H1 (cell line): ENCODE measurements at regions not wholly inside any gene's neighbourhood (a gene's known extent, or its start where the extent isn't known, plus 50 kb on each side); places are given as distances from the start of the nearest gene placed in this dataset.

Experiments
- CTCF ChIA-PET: fragments of 300-600 bp; sonication (Branson Sonifier 250); formaldehyde crosslinking; loops from one replicate; lab custom pipeline; 2021; ENCODE audit not compliant: partially characterized antibody; lab: Charles Lee
- POLR2A ChIA-PET: fragments of 300-600 bp; sonication (Branson Sonifier 250); formaldehyde crosslinking; loops from one replicate; lab custom pipeline; 2021; ENCODE audit warnings: inconsistent platforms; ENCODE audit not compliant: partially characterized antibody; lab: Charles Lee
- DNase-seq, 2 experiments: peaks; one replicate each; pipeline versions ENCODE4 v3.0.0 to v3.0.0-alpha.2; 2010 to 2022; ENCODE audit warnings: low spot score in 2 of 2, low read depth in 1 of 2, mixed read lengths in 1 of 2
- FAIRE-seq: peaks from 2 replicates; lab custom pipeline; 2011; peaks lifted over from hg19 to GRCh38; lab: Jason Lieb, UNC
- H2AFZ ChIP-seq: 2 replicates; pipeline ENCODE4 v1.8.1; 2012; ENCODE audit warnings: low read length, inconsistent platforms
- H2AK5ac ChIP-seq: 2 replicates; pipeline ENCODE4 v1.6.1; 2013; ENCODE audit warnings: low read depth, low read length
- H2BK120ac ChIP-seq: replicated peaks from 2 replicates; pipeline ENCODE3; 2013; ENCODE audit warnings: low read depth, low read length, inconsistent platforms
- H2BK12ac ChIP-seq: 2 replicates; pipeline ENCODE4 v1.6.1; 2013; ENCODE audit warnings: low read depth, low read length
- H2BK15ac ChIP-seq: 2 replicates; pipeline ENCODE4 v1.6.1; 2013; ENCODE audit warnings: low read length
- H2BK20ac ChIP-seq: 2 replicates; pipeline ENCODE4 v1.6.1; 2013; ENCODE audit warnings: low read length
- H2BK5ac ChIP-seq: 2 replicates; pipeline ENCODE4 v1.6.1; 2013; ENCODE audit warnings: low read depth, low read length
- H3K14ac ChIP-seq: 2 replicates; pipeline ENCODE4 v1.6.1; 2013; ENCODE audit warnings: inconsistent platforms; ENCODE audit not compliant: insufficient read length
- H3K18ac ChIP-seq: 2 replicates; pipeline ENCODE4 v1.6.1; 2013; ENCODE audit warnings: low read length; ENCODE audit errors: extremely low read depth
- H3K23ac ChIP-seq: 2 replicates; pipeline ENCODE4 v1.6.1; 2013; ENCODE audit warnings: inconsistent platforms; ENCODE audit not compliant: insufficient read length
- H3K23me2 ChIP-seq: 2 replicates; pipeline ENCODE4 v1.6.1; 2013; ENCODE audit warnings: low read depth, low read length
- H3K27ac ChIP-seq: 2 replicates; pipeline ENCODE4 v1.6.1; 2011; ENCODE audit warnings: low read depth, low read length, inconsistent platforms
- H3K27me3 ChIP-seq, 4 experiments: replicated peaks in 1 of 4; 1 replicate in 1 of 4; 2 replicates in 3 of 4; pipeline versions ENCODE4 v1.6.1 to v1.8.1; 2011 to 2013; ENCODE audit warnings: low read length in 3 of 4, mild to moderate bottlenecking in 3 of 4, inconsistent platforms in 2 of 4, mixed read lengths in 2 of 4, moderate library complexity in 1 of 4; ENCODE audit not compliant: control insufficient read depth in 3 of 4, insufficient read depth in 3 of 4; ENCODE audit errors: extremely low read depth in 1 of 4
- H3K36me3 ChIP-seq, 4 experiments: 2 replicates each; pipeline versions ENCODE4 v1.6.1 to v1.8.1; 2011 to 2013; ENCODE audit warnings: mild to moderate bottlenecking in 4 of 4, low read length in 3 of 4, moderate library complexity in 2 of 4, control low read depth in 1 of 4, inconsistent platforms in 1 of 4; ENCODE audit not compliant: insufficient read depth in 4 of 4, control insufficient read depth in 2 of 4
- H3K4ac ChIP-seq: replicated peaks from 2 replicates; pipeline ENCODE3; 2013; ENCODE audit warnings: low read length, low read depth, mixed read lengths, inconsistent platforms; ENCODE audit not compliant: insufficient read length
- H3K4me1 ChIP-seq, 4 experiments: replicated peaks in 1 of 4; 1 replicate in 1 of 4; 2 replicates in 3 of 4; pipeline versions ENCODE4 v1.6.1 to v1.8.1; 2011 to 2013; ENCODE audit warnings: low read length in 3 of 4, inconsistent platforms in 2 of 4, mixed read lengths in 1 of 4; ENCODE audit not compliant: insufficient read depth in 4 of 4, control insufficient read depth in 3 of 4
- H3K4me2 ChIP-seq, 2 experiments: 2 replicates each; pipeline versions ENCODE4 v1.6.1 to v1.8.1; 2011 to 2013; ENCODE audit warnings: low read depth in 2 of 2, low read length in 2 of 2, control low read depth in 1 of 2, inconsistent platforms in 1 of 2, mild to moderate bottlenecking in 1 of 2; ENCODE audit not compliant: insufficient read depth in 1 of 2
- H3K4me3 ChIP-seq, 4 experiments: fragments of 200-600, 300-600 bp in 1 of 4; sonication (generic), shearing (Covaris generic), sonication (Bioruptor Twin) in 1 of 4; 2 replicates each; pipeline versions ENCODE4 v1.5.1 to v1.8.1; 2011 to 2016; ENCODE audit warnings: low read length in 4 of 4, low read depth in 3 of 4, control low read depth in 2 of 4, inconsistent platforms in 2 of 4, mild to moderate bottlenecking in 2 of 4, mixed read lengths in 1 of 4, moderate library complexity in 1 of 4; ENCODE audit not compliant: insufficient read depth in 2 of 4; ENCODE audit errors: extremely low read depth in 1 of 4
- H3K56ac ChIP-seq: replicated peaks from 2 replicates; pipeline ENCODE3; 2013; ENCODE audit warnings: low read depth, mild to moderate bottlenecking, mixed read lengths, low read length, inconsistent platforms; ENCODE audit not compliant: insufficient read length
- H3K79me1 ChIP-seq: 2 replicates; pipeline ENCODE4 v1.6.1; 2013; ENCODE audit warnings: low read depth, low read length, control low read depth
- H3K79me2 ChIP-seq, 2 experiments: 2 replicates each; pipeline versions ENCODE4 v1.6.1 to v1.8.1; 2012 to 2013; ENCODE audit warnings: low read length in 2 of 2, mild to moderate bottlenecking in 2 of 2, inconsistent platforms in 1 of 2; ENCODE audit not compliant: insufficient read depth in 2 of 2, control insufficient read depth in 1 of 2
- H3K9ac ChIP-seq, 4 experiments: replicated peaks in 1 of 4; 1 replicate in 1 of 4; 2 replicates in 3 of 4; pipeline versions ENCODE4 v1.6.1 to v1.8.1; 2011 to 2013; ENCODE audit warnings: low read depth in 3 of 4, low read length in 3 of 4, control low read depth in 2 of 4, mild to moderate bottlenecking in 2 of 4, moderate library complexity in 2 of 4, inconsistent platforms in 1 of 4; ENCODE audit errors: extremely low read depth in 1 of 4
- H3K9me3 ChIP-seq, 2 experiments: 2 replicates each; pipeline versions ENCODE4 v1.6.1 to v1.8.1; 2012 to 2013; ENCODE audit warnings: mild to moderate bottlenecking in 2 of 2, moderate library complexity in 2 of 2, control low read depth in 1 of 2, inconsistent platforms in 1 of 2, low read depth in 1 of 2, low read length in 1 of 2, mixed read lengths in 1 of 2; ENCODE audit not compliant: insufficient read depth in 2 of 2
- H4K20me1 ChIP-seq, 2 experiments: replicated peaks in 1 of 2; 2 replicates each; pipeline versions ENCODE3 to v1.8.1; 2011 to 2013; ENCODE audit warnings: inconsistent platforms in 2 of 2, low read length in 2 of 2, mild to moderate bottlenecking in 1 of 2; ENCODE audit not compliant: insufficient read depth in 2 of 2, control insufficient read depth in 1 of 2
- H4K5ac ChIP-seq: 2 replicates; pipeline ENCODE4 v1.6.1; 2013; ENCODE audit warnings: low read length, low read depth, mixed read lengths, inconsistent platforms; ENCODE audit not compliant: insufficient read length
- H4K8ac ChIP-seq: 2 replicates; pipeline ENCODE4 v1.8.0; 2013; ENCODE audit warnings: mild to moderate bottlenecking, moderate library complexity, low read length, inconsistent platforms; ENCODE audit not compliant: insufficient read depth; ENCODE audit errors: extremely low read depth
- H4K91ac ChIP-seq: replicated peaks from 2 replicates; pipeline ENCODE3; 2013; ENCODE audit warnings: low read length, mixed read lengths, inconsistent platforms; ENCODE audit not compliant: insufficient read length
- JUN ChIP-seq: IDR thresholded peaks from 2 replicates; pipeline ENCODE4 v1.6.1; 2011; ENCODE audit warnings: low read depth, mild to moderate bottlenecking, improper control_type of control experiment, low read length
- RBBP5 ChIP-seq: IDR thresholded peaks from 2 replicates; pipeline ENCODE4 v1.7.1; 2012; ENCODE audit warnings: low read depth, mild to moderate bottlenecking, inconsistent platforms, low read length, moderate library complexity, borderline replicate concordance
- WGBS, 2 experiments: shearing (Covaris generic) in 1 of 2; methylation state at CpG; one replicate each; pipeline versions ENCODE4 v1.1.6 to v1.1.7; 2013 to 2015; ENCODE audit warnings: low lambda C conversion rate in 2 of 2, mixed read lengths in 2 of 2, inconsistent platforms in 1 of 2, low coverage in 1 of 2, missing lambda C conversion rate in 1 of 2; ENCODE audit not compliant: insufficient replicate concordance in 2 of 2, insufficient coverage in 1 of 2, insufficient read length in 1 of 2; ENCODE audit errors: extremely low coverage in 1 of 2, missing lambda C conversion rate in 1 of 2; 5-methylcytosine and 5-hydroxymethylcytosine counted together

- WGBS, 2 experiments, result 73% methylated on average over 1 of the region's 1 CpG; no CpG with 5 or more reads in 1 of the 2 experiments
- Histone ChIP-seq H3K9ac (no peak overlapping the region), H2BK12ac (no peak overlapping the region), H3K27me3 (no peaks in the 10 kb centered on the region), H2BK120ac (no peak overlapping the region), H4K8ac (no peak overlapping the region), H3K4me3 (no peak overlapping the region), H3K23ac (no peak overlapping the region), H3K56ac (no peak overlapping the region), H2BK20ac (no peak overlapping the region), H2BK5ac (no peak overlapping the region), H3K18ac (no peak overlapping the region), H3K23me2 (no peaks in the 10 kb centered on the region), H3K4me2 (no peak overlapping the region), H2AFZ (0 out of 2 replicates have a peak overlapping the region, but pooled peaks have one; percentile 34), H3K4me1 (no peaks in the 10 kb centered on the region), H3K36me3 (no peaks in the 10 kb centered on the region), H4K91ac (no peak overlapping the region), H3K27ac (no peak overlapping the region), H3K79me2 (no peaks in the 10 kb centered on the region), H3K9me3 (peaks cover 10 to 13% of the 10 kb centered on the region in 2 experiments), H3K4ac (no peak overlapping the region), H3K14ac (no peak overlapping the region), H2AK5ac (no peak overlapping the region), H3K79me1 (no peaks in the 10 kb centered on the region), H4K20me1 (no peaks in the 10 kb centered on the region), H2BK15ac (no peak overlapping the region), H4K5ac (no peak overlapping the region)
- CTCF ChIA-PET, result interaction anchor here (0.7 kb wide), 1 partner anchor 12 kb away, joined by 3 read pairs; no protein-coding TSS in a partner anchor
- no peak for FAIRE-seq
- POLR2A ChIA-PET, result no interaction called here
- DNase-seq, result no peak
- no peak for TF ChIP-seq RBBP5
- no peak for TF ChIP-seq JUN
Observed at GRCh38 chr4:136920092-136920881, 612.0 kb downstream of the PCDH18 start.
